ENCODE measurements at regions not wholly inside any gene's neighbourhood (a gene's known extent, or its start where the extent isn't known, plus 50 kb on each side); places are given as distances from the start of the nearest gene placed in this dataset.

DNA sequence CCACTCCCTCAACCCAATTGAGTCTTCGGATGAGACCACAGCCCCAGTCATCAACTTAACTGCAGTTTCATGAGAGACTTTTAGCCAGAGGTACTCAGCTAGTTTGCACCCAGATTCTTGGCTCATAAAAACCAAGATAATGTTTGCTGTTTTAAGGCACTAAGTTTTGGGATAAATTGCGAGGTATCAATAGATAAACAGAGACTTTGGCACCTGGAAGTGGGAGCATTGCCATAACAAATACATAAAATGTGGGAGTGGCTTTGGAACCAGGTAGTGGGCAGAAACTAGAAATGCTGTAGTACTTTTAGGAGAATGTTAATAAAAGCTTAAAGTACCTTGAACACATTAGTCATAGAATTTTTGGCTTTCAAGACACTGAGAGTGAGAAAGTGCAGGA lies 439.8 kb downstream of the SH3GL2 start:
- FAIRE-seq, result no peak
- no peak for DNase-seq (ENCODE audit: insufficient read length, low spot score)

DNA sequence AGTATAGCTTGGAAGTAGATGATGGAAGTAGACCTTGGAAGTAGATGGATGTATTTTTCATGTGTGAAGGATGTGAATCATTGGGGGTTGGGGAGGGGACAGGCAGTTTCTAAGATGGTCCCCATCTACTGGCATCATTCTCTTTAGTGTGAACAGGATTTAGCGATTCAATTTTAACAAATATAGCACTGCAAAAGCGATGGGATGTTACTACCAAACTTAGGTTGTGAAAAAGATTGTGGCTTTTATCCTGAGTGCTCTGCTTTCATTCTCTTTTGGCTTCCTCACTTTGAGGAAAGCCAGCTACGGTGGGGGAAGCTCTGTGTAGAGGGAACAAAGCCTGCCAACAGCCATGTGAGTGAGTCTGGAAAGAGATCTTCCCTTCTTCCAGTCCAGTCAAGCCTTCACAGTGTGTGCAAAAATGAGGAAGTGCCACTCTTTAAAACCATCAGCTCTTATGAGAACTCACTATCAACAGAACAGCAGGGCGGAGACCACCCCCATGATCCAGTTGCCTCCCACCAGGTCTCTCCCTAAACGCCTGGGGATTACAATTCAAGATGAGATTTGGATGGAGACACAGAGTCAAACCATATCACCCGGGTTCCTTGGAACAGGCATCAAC lies 441.4 kb downstream of the SH3GL2 start:
- FAIRE-seq, result no peak

GRCh38 chr9:18022642-18023041 lies 443.8 kb downstream of the SH3GL2 start:
- DNase-seq (ENCODE audit: insufficient read length, low spot score) (no peak), FAIRE-seq (no peak)

More for the DNA sequence above, 441.4 kb downstream of the SH3GL2 start:
- no peak for DNase-seq (ENCODE audit: insufficient read length, low spot score)

DNA sequence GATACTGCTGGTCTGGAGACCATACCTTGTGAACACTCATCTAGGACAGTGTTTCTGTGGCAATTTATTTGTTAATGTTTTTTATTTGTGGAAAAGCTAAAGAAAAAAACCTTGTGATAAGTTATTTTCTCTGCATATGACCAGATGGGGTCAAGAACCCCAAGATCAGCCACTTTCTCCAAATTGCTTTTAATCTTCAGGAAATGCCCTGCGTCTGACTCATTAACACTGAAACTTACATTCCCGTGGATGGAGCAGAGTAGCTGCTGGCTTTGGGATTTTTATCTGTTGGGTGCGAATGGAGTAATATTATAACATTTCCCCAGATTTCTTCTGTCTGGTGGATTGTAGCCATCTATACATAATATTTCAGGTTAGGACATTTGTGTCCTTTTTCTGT lies 444.5 kb downstream of the SH3GL2 start:
- DNase-seq (ENCODE audit: insufficient read length, low spot score) (no peak), FAIRE-seq (no peak)

DNA sequence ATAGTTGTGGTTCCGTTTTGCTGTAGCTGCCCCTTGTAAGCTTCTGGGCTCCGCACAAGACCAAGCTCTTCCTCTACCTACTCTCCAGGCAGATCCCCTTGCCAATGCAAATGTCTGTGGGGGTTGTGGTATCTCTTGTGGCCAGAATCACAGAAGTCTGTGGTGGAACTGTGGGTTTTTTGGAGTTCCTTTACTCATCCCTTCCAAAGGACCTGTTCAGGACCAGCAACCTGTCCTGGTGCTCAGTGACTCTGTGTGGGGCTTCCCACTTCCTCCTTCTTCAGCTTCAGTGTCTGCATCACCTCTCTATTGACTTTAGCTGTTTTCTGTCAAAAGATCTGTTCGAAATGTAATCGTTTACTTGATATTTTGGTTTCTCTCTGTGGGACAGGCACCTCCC lies 441.3 kb upstream of the ADAMTSL1 start:
- DNase-seq (ENCODE audit: insufficient read length, low spot score), result no peak
- FAIRE-seq, result no peak

- FAIRE-seq (no peak), DNase-seq (ENCODE audit: insufficient read length, low spot score) (no peak)
Measured at GRCh38 chr9:18036422-18037187, 437.3 kb upstream of the ADAMTSL1 start.

DNA sequence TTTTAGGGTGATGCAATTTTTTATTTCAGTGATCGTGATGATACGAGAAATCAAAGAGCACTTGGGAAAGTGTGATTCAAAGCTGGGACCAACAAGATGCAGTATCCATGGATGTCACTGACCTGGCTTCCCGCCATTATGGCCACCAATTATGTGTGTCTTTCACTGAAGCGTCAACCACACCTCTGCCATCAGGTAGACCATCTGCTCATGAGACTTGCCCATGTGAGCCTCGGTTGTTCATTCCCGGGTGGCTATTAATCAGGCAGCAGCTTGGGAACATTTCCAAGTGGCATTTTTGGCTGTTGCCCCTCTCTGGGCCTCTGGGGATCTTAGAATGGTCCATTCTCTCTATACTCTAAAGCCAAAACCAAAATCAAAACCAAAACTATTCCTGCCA lies 436.0 kb upstream of the ADAMTSL1 start:
- FAIRE-seq (no peak), DNase-seq (ENCODE audit: insufficient read length, low spot score) (no peak)

DNA sequence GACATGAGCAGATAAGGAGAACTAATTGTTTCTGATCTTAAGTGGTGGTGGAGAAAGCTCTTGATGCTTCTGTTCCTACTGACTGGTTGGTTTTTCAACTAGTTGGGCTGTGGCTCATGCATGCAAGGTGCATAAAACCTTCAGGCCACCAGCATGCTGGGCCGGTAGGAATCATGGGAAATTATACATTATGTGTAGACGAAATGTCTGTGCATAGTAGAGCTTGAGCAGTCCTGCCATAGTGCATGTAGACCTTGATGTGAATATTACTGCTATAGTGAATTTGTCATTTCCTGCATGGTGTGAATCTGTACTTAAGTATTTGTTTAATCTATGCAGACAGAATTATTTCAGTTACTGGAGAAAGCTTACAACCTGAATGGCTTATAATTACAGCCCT lies 433.6 kb upstream of the ADAMTSL1 start:
- DNase-seq (ENCODE audit: insufficient read length, low spot score), result no peak
- no peak for FAIRE-seq

DNA sequence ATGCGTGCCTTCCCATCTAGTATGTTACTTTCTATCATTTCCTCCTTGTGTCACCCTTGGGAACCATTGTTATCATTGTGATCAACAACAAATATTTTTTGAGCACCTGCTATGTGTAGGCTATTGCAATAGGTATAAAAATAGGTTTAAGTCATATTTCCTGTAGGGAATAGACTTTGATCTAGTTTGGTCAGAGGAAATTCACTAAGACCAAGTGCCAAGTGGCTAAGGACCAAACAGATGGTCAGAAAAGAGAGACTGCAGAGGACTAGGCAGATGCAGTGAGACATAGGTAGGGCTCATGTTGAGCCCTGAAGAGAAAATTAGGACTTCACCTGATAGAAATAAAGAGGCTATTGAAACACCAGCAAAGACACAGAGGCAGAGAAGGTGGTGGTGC lies 430.0 kb upstream of the ADAMTSL1 start:
- FAIRE-seq (no peak), DNase-seq (ENCODE audit: insufficient read length, low spot score) (no peak)

DNA sequence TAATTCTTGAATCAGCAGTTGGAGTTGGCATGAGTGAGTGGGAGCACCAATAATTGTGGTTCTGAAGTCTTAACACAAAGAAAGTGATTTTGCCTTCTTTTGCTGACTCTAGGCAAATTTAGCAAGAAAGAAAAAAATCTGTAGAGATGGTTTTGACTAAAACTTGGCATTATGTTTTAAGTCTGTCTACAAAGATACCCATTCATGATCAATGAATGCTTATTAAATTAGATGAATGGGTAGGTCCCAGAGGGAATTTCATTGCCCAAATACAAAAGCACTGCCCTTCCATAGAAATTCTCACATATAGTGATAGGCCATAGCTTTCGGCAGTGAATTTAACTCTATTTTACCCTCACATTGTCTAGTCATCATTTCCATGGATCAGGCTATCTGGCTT lies 428.6 kb upstream of the ADAMTSL1 start:
- no peak for DNase-seq (ENCODE audit: insufficient read length, low spot score)
- FAIRE-seq, result no peak

DNA sequence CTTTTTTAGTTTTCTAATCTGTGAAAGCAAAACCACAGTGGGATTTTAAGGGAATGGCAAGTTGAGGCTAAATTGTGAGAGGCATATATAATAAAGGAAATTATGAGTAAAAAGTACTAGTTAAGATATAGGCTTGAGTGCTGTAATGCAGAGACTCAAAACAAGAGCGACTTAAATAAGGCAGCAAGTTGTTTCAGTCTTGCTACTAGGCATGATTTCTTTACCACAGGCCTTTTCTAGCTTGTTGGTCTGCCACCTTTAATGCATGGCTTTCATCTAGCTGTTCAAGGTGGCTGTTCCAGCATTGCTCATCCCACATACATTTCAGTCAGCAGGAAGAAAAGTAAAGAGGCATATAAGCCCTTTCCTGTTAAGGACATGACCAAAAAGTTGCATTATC lies 427.9 kb upstream of the ADAMTSL1 start:
- DNase-seq (ENCODE audit: insufficient read length, low spot score) (no peak), FAIRE-seq (no peak)

DNA sequence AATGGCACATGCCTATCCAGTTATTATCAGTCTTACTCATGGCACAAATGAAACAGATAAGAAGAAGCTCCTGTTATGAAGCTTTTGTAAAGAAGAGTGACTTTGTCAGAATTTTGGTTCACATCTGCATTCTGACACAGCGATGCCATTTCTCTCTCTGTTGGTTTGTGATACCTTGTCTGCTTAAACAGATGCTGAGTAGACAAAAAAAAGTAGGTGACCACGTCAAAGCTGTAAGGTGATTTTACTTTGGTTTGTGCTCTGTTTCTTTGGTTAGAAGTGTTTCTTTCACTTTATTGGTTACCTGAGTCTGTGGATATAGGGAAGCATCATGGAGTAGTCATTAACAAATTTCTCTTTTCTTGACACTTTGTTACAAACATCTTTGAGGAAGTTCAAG lies 422.3 kb upstream of the ADAMTSL1 start:
- no peak for FAIRE-seq
- DNase-seq (ENCODE audit: insufficient read length, low spot score), result no peak

DNA sequence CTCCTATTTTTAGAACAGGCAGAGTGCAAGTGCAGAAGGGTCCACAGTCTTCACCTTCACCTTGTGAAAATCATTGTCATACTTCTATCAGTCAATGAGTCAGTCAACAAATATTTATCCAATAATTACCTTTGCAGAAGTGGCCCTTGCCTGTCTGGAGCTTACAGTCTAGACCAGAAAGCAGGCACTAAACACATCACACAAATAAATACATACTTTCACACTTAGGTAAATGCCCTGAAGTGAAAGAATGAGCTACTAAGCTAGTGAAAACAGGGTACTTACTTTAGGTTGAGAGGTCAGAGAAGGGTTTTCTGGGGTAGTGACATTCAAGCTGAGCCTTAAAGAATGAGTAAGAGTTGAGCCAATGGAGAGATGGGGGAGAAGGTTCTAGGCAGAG lies 421.9 kb upstream of the ADAMTSL1 start:
- DNase-seq (ENCODE audit: insufficient read length, low spot score) (no peak), FAIRE-seq (no peak)

DNA sequence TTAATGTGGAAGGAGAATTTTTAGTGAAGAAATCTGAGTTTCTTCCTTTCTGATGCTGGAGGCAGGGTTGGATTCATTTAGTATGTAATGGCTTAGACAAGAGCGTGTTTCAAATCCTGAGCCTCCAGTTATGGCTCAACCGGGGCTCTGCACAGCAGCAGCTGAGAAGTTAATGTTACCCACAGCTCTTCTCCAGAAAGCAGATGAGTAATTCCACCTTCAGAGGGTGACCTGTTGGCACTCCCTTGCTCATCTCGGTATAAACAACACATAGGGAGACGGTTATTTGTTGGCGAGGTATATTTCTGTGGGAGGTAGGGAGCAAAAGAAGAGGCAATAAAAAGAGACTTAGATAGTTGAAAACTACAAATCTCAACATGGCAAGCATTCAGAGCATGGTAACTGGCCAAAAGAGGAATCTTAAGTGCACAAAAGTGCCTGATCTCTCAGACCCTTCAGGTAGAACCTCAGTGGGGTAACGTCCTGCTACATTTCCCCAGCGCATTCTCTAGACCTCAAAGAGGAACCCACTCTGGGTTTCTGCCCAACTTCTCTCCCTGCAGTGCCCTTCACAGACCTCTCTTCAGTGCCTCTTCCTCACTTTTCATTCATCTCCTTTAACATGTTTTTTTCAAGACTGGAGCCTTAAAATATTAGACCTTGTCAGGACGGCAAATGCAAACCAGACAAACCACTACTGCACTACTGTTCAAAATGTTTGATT lies 417.5 kb upstream of the ADAMTSL1 start:
- no peak for FAIRE-seq
- no peak for DNase-seq (ENCODE audit: insufficient read length, low spot score)

GRCh38 chr9:18056993-18057369 lies 417.0 kb upstream of the ADAMTSL1 start:
- no peak for FAIRE-seq
- no peak for DNase-seq (ENCODE audit: insufficient read length, low spot score)

DNA sequence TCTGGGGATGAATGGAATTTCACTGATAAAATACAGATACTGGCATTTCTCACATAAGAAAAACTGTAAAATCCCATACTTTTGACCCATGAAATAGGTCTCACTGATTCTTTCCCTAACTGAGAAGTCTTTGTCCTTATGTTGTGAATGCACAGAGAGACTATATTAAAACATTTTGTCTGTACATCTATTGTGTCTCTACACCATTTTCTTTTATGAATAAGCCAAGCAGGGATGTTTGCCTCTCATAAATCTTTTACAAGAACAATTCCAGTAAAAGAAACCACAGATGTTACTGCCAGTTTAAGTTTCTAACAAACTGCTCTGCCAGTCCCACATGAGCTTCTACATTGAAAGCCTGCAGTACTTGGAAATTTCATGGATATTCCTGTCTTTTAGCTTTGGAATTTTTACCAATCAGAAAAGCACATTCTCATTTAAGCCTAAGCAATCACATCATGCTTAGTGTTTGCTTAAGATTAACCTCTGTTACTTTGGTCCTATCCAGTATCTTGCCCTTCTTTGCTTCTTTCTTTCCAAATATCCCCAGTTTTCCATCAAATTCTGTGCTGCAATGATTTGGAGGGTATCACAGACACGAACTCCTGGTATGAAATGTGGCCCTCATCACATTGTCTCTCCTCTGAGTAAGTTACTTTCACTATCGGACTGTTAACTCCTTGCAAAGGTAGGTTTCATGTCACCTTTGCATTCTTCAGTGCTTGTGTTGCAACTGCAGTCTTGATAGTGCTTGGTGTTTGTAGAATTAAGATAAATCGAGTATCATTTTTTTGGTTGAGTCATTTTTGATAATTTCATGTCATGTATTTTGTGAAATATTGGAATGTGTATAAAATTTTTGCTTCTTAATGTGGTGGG lies 415.1 kb upstream of the ADAMTSL1 start:
- FAIRE-seq (no peak), DNase-seq (ENCODE audit: insufficient read length, low spot score) (no peak)

GRCh38 chr9:18059447-18059846 lies 414.5 kb upstream of the ADAMTSL1 start:
- FAIRE-seq, result no peak
- DNase-seq (ENCODE audit: insufficient read length, low spot score), result no peak

- FAIRE-seq, result no peak
Measured at GRCh38 chr9:18060269-18060934, 413.6 kb upstream of the ADAMTSL1 start.

GRCh38 chr9:18061332-18061731 lies 412.6 kb upstream of the ADAMTSL1 start:
- FAIRE-seq (no peak), DNase-seq (ENCODE audit: insufficient read length, low spot score) (no peak)

More at GRCh38 chr9:18060269-18060934, 413.6 kb upstream of the ADAMTSL1 start:
- no peak for DNase-seq (ENCODE audit: insufficient read length, low spot score)

GRCh38 chr9:18061856-18062255 lies 412.1 kb upstream of the ADAMTSL1 start:
- FAIRE-seq, result no peak
- no peak for DNase-seq (ENCODE audit: insufficient read length, low spot score)

Data from HTR-8/SVneo (cell line).